ENCODE measurements at regions not wholly inside any gene's neighbourhood (a gene's known extent, or its start where the extent isn't known, plus 50 kb on each side); places are given as distances from the start of the nearest gene placed in this dataset.

DNA sequence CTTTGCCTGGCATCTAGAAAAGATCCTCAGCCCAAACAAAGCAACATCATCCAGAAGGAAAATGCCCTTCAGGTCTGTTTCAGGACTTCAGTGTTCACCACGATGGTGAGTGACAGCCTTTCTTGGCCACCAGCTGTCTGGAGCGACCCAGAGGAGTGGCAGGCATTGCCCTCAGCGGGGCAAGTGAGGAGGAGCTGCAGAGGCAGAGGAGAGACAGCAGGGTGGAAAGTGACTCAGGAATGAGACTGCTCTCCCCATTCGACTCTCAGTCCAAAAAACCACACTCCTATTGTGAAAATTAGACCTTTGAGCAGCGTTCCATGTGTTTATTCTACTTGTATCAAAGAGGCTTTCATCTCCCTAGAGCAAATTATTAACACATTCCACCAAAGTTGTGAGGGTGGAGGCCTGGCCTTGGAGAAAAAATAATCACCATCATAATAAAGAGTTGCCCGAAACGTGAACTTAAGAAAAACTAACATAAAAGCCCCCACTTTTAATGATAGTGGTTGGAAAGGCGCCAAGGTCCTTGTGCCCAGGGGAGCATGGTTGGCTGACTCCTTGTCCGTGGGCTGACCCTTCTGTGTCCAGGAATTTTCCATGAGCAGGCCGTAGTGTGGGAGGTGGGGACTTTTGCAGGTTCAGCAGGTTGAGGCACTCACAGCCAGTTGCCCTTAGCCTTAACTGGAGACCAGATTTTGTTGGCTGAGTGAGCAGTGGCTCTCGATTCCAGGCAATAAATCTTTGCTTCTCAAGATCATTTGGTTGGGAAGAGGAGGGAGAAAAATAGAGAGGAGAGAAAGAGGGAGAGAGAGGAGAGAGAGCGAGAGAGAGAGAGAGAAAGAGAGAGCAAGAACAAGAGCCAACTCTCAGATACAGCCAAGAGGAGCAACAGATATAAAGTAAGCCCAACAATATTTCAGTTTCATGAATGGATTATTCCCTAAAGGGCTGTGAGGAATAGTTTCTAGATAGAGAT, 125.9 kb upstream of the ANKRD55 start (continued):
- TF ChIP-seq, protein P1, sequence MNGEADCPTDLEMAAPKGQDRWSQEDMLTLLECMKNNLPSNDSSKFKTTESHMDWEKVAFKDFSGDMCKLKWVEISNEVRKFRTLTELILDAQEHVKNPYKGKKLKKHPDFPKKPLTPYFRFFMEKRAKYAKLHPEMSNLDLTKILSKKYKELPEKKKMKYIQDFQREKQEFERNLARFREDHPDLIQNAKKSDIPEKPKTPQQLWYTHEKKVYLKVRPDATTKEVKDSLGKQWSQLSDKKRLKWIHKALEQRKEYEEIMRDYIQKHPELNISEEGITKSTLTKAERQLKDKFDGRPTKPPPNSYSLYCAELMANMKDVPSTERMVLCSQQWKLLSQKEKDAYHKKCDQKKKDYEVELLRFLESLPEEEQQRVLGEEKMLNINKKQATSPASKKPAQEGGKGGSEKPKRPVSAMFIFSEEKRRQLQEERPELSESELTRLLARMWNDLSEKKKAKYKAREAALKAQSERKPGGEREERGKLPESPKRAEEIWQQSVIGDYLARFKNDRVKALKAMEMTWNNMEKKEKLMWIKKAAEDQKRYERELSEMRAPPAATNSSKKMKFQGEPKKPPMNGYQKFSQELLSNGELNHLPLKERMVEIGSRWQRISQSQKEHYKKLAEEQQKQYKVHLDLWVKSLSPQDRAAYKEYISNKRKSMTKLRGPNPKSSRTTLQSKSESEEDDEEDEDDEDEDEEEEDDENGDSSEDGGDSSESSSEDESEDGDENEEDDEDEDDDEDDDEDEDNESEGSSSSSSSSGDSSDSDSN (CRISPR knock-in tag; IDR thresholded peaks at IDR 0.05), result peak; percentile 72
- TF ChIP-seq ZNF773 (CRISPR knock-in tag; IDR thresholded peaks at IDR 0.05; ENCODE audit: borderline replicate concordance) (no peak), ARNTL (CRISPR knock-in tag; IDR thresholded peaks at IDR 0.05) (peak; percentile 66; the same call in 1 of the 2 replicates), STAT5B (CRISPR knock-in tag; IDR thresholded peaks at IDR 0.05) (no peak), TCF12 (IDR thresholded peaks at IDR 0.05) (no peak), TCF12 (CRISPR knock-in tag; IDR thresholded peaks at IDR 0.05) (0 out of 2 replicates have a peak, but pooled peaks have one; percentile 49), REPIN1 (CRISPR knock-in tag; IDR thresholded peaks at IDR 0.05; ENCODE audit: borderline replicate concordance, low read depth) (peak; percentile 26; the same call in 1 of the 2 replicates), FOSL1 (CRISPR knock-in tag; IDR thresholded peaks at IDR 0.05; ENCODE audit: borderline replicate concordance) (peak; percentile 21; the same call in 1 of the 2 replicates), MTA1 (CRISPR knock-in tag; IDR thresholded peaks at IDR 0.05; ENCODE audit: borderline replicate concordance) (peak; percentile 84; the same call in 1 of the 2 replicates), NR2C2 (CRISPR knock-in tag; IDR thresholded peaks at IDR 0.05; ENCODE audit: borderline replicate concordance) (peak; percentile 56), IKZF1 (IDR thresholded peaks at IDR 0.05) (no peak), U2AF1 (optimal IDR thresholded peaks at IDR 0.05; ENCODE audit: low read depth, low read length) (peak; percentile 52), NR1H2 (CRISPR knock-in tag; IDR thresholded peaks at IDR 0.05; ENCODE audit: borderline replicate concordance, low read depth) (no peak), CREM (IDR thresholded peaks at IDR 0.05) (peak; percentile 88), CREM (CRISPR knock-in tag; IDR thresholded peaks at IDR 0.05) (no peak), AHR (CRISPR knock-in tag; IDR thresholded peaks at IDR 0.05) (no peak; the same call in 1 of the 2 replicates)
- TF ChIP-seq, protein P2, sequence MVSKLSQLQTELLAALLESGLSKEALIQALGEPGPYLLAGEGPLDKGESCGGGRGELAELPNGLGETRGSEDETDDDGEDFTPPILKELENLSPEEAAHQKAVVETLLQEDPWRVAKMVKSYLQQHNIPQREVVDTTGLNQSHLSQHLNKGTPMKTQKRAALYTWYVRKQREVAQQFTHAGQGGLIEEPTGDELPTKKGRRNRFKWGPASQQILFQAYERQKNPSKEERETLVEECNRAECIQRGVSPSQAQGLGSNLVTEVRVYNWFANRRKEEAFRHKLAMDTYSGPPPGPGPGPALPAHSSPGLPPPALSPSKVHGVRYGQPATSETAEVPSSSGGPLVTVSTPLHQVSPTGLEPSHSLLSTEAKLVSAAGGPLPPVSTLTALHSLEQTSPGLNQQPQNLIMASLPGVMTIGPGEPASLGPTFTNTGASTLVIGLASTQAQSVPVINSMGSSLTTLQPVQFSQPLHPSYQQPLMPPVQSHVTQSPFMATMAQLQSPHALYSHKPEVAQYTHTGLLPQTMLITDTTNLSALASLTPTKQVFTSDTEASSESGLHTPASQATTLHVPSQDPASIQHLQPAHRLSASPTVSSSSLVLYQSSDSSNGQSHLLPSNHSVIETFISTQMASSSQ (IDR thresholded peaks at IDR 0.05; ENCODE audit: low read depth), result peak; percentile 94
- TF ChIP-seq, protein P2 (CRISPR knock-in tag; IDR thresholded peaks at IDR 0.05; ENCODE audit: borderline replicate concordance), result peak; percentile 99
- TF ChIP-seq, protein P3, sequence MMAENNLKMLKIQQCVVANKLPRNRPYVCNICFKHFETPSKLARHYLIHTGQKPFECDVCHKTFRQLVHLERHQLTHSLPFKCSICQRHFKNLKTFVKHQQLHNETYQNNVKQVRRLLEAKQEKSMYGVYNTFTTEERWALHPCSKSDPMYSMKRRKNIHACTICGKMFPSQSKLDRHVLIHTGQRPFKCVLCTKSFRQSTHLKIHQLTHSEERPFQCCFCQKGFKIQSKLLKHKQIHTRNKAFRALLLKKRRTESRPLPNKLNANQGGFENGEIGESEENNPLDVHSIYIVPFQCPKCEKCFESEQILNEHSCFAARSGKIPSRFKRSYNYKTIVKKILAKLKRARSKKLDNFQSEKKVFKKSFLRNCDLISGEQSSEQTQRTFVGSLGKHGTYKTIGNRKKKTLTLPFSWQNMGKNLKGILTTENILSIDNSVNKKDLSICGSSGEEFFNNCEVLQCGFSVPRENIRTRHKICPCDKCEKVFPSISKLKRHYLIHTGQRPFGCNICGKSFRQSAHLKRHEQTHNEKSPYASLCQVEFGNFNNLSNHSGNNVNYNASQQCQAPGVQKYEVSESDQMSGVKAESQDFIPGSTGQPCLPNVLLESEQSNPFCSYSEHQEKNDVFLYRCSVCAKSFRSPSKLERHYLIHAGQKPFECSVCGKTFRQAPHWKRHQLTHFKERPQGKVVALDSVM (CRISPR knock-in tag; IDR thresholded peaks at IDR 0.05), result peak; percentile 37; the same call in 1 of the 2 replicates
- TF ChIP-seq, protein P4, sequence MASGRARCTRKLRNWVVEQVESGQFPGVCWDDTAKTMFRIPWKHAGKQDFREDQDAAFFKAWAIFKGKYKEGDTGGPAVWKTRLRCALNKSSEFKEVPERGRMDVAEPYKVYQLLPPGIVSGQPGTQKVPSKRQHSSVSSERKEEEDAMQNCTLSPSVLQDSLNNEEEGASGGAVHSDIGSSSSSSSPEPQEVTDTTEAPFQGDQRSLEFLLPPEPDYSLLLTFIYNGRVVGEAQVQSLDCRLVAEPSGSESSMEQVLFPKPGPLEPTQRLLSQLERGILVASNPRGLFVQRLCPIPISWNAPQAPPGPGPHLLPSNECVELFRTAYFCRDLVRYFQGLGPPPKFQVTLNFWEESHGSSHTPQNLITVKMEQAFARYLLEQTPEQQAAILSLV (CRISPR knock-in tag; IDR thresholded peaks at IDR 0.05; ENCODE audit: borderline replicate concordance), result no peak

All from HepG2 (cell line).